ENCODE measurements at regions not wholly inside any gene's neighbourhood (a gene's known extent, or its start where the extent isn't known, plus 50 kb on each side); places are given as distances from the start of the nearest gene placed in this dataset.

DNA sequence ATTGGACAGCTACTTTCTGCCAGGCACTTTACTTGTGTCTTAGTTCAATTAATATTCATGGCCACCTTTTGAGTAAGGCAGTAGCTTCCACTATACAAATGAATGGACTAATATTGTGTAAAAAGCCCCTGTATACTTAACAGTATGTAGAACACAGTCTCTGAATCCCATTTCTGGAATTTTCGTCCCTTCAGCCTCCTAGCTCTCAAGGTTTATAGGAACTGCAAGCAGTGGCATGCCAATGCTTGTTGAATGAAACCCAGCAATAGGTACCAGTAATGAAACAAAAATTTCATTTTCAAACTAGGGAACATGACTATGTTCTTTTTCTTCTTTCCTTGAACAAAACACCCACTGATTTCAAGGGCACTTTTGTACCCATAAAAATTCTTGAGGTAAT lies 361.6 kb downstream of the TDRD3 start:
- TF ChIP-seq ZFP3 (CRISPR knock-in tag; IDR thresholded peaks at IDR 0.05) (no peak), PPARA (CRISPR knock-in tag; IDR thresholded peaks at IDR 0.05; ENCODE audit: borderline replicate concordance) (no peak), POU6F1 (CRISPR knock-in tag; IDR thresholded peaks at IDR 0.05; ENCODE audit: borderline replicate concordance, low read depth) (no peak), PATZ1 (CRISPR knock-in tag; IDR thresholded peaks at IDR 0.05; ENCODE audit: borderline replicate concordance) (no peak)
- TF ChIP-seq, protein P1, sequence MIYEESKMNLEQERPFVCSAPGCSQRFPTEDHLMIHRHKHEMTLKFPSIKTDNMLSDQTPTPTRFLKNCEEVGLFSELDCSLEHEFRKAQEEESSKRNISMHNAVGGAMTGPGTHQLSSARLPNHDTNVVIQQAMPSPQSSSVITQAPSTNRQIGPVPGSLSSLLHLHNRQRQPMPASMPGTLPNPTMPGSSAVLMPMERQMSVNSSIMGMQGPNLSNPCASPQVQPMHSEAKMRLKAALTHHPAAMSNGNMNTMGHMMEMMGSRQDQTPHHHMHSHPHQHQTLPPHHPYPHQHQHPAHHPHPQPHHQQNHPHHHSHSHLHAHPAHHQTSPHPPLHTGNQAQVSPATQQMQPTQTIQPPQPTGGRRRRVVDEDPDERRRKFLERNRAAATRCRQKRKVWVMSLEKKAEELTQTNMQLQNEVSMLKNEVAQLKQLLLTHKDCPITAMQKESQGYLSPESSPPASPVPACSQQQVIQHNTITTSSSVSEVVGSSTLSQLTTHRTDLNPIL (CRISPR knock-in tag; IDR thresholded peaks at IDR 0.05; ENCODE audit: low read depth) = no peak

Data from SK-N-SH treated with all-trans-retinoic acid at 6 μM for 48 hours (cell line).